GM12891 (cell line): ENCODE measurements at regions not wholly inside any gene's neighbourhood (a gene's known extent, or its start where the extent isn't known, plus 50 kb on each side); places are given as distances from the start of the nearest gene placed in this dataset.

Experiments used
- POLR2A ChIP-seq: IDR thresholded peaks from 2 replicates; pipeline ENCODE4 v1.6.1; 2011; ENCODE audit warnings: low read depth, low read length, control low read depth
- POLR2AphosphoS5 ChIP-seq: IDR thresholded peaks from 2 replicates; pipeline ENCODE4 v1.6.1; 2011; ENCODE audit warnings: low read depth, low read length, control low read depth
- TAF1 ChIP-seq: IDR thresholded peaks from 2 replicates; pipeline ENCODE4 v1.6.1; 2011; ENCODE audit warnings: low read depth, low read length, control low read depth

- TF ChIP-seq POLR2A (no peak), POLR2AphosphoS5 (no peak), TAF1 (no peak)
These were observed 405.1 kb downstream of the FOXO1 start for GRCh38 chr13:40261336-40261735.
